HG03095 (cell line): ENCODE measurements at regions not wholly inside any gene's neighbourhood (a gene's known extent, or its start where the extent isn't known, plus 50 kb on each side); places are given as distances from the start of the nearest gene placed in this dataset.
"Not testable (repeated sequence)": the region's sequence is repeated elsewhere in the genome, so short reads cannot be mapped to it uniquely, and the experiment has no call there.

ENCODE experiments used
- ATAC-seq: cut with Tn5 transposase; IDR thresholded peaks from one replicate; pipeline ENCODE4 v1.9.1; 2021; ENCODE audit warnings: moderate library complexity; ENCODE audit not compliant: unreplicated experiment

GRCh38 chr13:30816736-30817135, 81.4 kb downstream of the ALOX5AP start:
- no peak for ATAC-seq

- ATAC-seq = no peak
Measured at GRCh38 chr13:30818323-30818960, 83.1 kb downstream of the ALOX5AP start.

GRCh38 chr13:30819136-30819888, 84.0 kb downstream of the ALOX5AP start:
- ATAC-seq = no peak

- ATAC-seq = no peak
Measured at GRCh38 chr13:30821421-30821820, 84.7 kb upstream of the MEDAG start.

GRCh38 chr13:30824651-30825050, 81.4 kb upstream of the MEDAG start:
- no peak for ATAC-seq

- ATAC-seq = no peak
Measured at GRCh38 chr13:30826911-30827577, 79.0 kb upstream of the MEDAG start.

GRCh38 chr13:30827578-30827925, 78.5 kb upstream of the MEDAG start:
- no peak for ATAC-seq

GRCh38 chr13:30829145-30829832, 76.8 kb upstream of the MEDAG start:
- ATAC-seq = no peak

GRCh38 chr13:30829833-30830637, 76.0 kb upstream of the MEDAG start:
- ATAC-seq = no peak

- ATAC-seq = no peak
Measured at GRCh38 chr13:30830638-30830965, 75.5 kb upstream of the MEDAG start.

- ATAC-seq = no peak
Measured at GRCh38 chr13:30831515-30831914, 74.6 kb upstream of the MEDAG start.

GRCh38 chr13:30832377-30832776, 73.7 kb upstream of the MEDAG start:
- no peak for ATAC-seq

- ATAC-seq = no peak
Measured at GRCh38 chr13:30832845-30833332, 73.2 kb upstream of the MEDAG start.

- no peak for ATAC-seq
Measured at GRCh38 chr13:30835442-30835841, 70.6 kb upstream of the MEDAG start.

- ATAC-seq = no peak
Measured at GRCh38 chr13:30837227-30838159, 68.6 kb upstream of the MEDAG start.

- ATAC-seq = not testable (repeated sequence)
Measured at GRCh38 chr13:30839636-30840035, 66.4 kb upstream of the MEDAG start.

- no peak for ATAC-seq
Measured at GRCh38 chr13:30840515-30840914, 65.6 kb upstream of the MEDAG start.

- no peak for ATAC-seq
Measured at GRCh38 chr13:30841154-30841553, 64.9 kb upstream of the MEDAG start.

GRCh38 chr13:30843548-30843947, 62.5 kb upstream of the MEDAG start:
- ATAC-seq = no peak
